Tibial nerve (tissue), 4 donors: ENCODE measurements at regions not wholly inside any gene's neighbourhood (a gene's known extent, or its start where the extent isn't known, plus 50 kb on each side); places are given as distances from the start of the nearest gene placed in this dataset.

ENCODE experiments used
- DNase-seq, 2 donors: peaks; one replicate each; pipeline ENCODE4 v3.0.0-alpha.2; 2019; ENCODE audit warnings: low spot score in 2 of 2
- H3K27ac ChIP-seq, 4 donors: fragments of 200-600 bp; sonication (generic) in 3 of 4; one replicate each; pipeline ENCODE4 v1.5.1; 2017 to 2019; ENCODE audit warnings: mild to moderate bottlenecking in 1 of 4
- H3K27me3 ChIP-seq, 2 donors: fragments of 200-600 bp; sonication (generic) in 1 of 2; one replicate each; pipeline versions ENCODE4 v1.5.1 to v1.6.0; 2017 to 2019
- H3K36me3 ChIP-seq, 3 donors: fragments of 200-600 bp; sonication (generic); one replicate each; pipeline ENCODE4 v1.5.1; 2018 to 2019
- H3K4me1 ChIP-seq, 4 donors: fragments of 200-600 bp; sonication (generic) in 3 of 4; one replicate each; pipeline ENCODE4 v1.5.1; 2017 to 2019
- H3K4me3 ChIP-seq, 4 donors: fragments of 200-600 bp; sonication (generic) in 3 of 4; one replicate each; pipeline ENCODE4 v1.5.1; 2017 to 2019; ENCODE audit warnings: mild to moderate bottlenecking in 1 of 4, moderate library complexity in 1 of 4
- H3K9me3 ChIP-seq, 4 donors: fragments of 200-600 bp; sonication (generic) in 3 of 4; one replicate each; pipeline ENCODE4 v1.5.1; 2017 to 2019
- EP300 ChIP-seq, 2 donors: sonication (generic); formaldehyde crosslinking; IDR thresholded peaks; one replicate each; pipeline ENCODE4 v1.6.1; 2017; ENCODE audit warnings: antibody characterized with exemption in 2 of 2, mild to moderate bottlenecking in 1 of 2
- POLR2A ChIP-seq, 2 donors: fragments of 450-650 bp; IDR thresholded peaks; one replicate each; pipeline ENCODE4 v1.6.1; 2017; ENCODE audit warnings: antibody characterized with exemption in 2 of 2, mild to moderate bottlenecking in 2 of 2, moderate library complexity in 2 of 2
- WGBS, 2 donors: methylation state at CpG; one replicate each; pipeline ENCODE4 v1.1.5; 2018; 5-methylcytosine and 5-hydroxymethylcytosine counted together
- TF ChIP-seq, protein P1 (sequence below), 5 experiments: fragments of 200-600 bp in 3 of 5; fragments of 450-650 bp in 2 of 5; sonication (generic) in 3 of 5; IDR thresholded peaks; one replicate each; pipeline ENCODE4 v1.5.1; 2016 to 2019; ENCODE audit warnings: antibody characterized with exemption in 5 of 5, mild to moderate bottlenecking in 3 of 5, moderate library complexity in 2 of 5

DNA sequence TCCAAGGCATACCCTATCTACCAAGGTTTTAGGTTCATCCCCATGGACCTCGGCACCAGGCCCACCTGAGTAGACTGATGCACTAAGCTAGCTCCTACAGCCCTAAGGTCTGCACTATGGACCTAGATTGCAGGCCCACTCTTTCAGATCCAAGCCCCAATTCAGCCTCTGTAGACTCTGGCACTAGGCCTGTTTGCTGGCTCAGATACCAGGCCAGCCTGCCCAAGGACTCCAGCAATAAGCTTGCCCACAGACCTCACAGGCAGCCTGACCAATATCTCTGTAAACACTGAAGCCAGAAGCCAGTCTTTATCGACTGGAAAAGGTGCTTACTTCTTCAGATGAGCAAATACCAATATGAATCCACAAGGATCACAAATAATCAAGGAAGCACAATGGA is 411.3 kb downstream of the INSC start:
- no peaks in the 10 kb centered on the region for H3K4me1 ChIP-seq
- no peaks in the 10 kb centered on the region for H3K27me3 ChIP-seq
- H3K27ac ChIP-seq: no peak overlapping the region
- TF ChIP-seq, protein P1, sequence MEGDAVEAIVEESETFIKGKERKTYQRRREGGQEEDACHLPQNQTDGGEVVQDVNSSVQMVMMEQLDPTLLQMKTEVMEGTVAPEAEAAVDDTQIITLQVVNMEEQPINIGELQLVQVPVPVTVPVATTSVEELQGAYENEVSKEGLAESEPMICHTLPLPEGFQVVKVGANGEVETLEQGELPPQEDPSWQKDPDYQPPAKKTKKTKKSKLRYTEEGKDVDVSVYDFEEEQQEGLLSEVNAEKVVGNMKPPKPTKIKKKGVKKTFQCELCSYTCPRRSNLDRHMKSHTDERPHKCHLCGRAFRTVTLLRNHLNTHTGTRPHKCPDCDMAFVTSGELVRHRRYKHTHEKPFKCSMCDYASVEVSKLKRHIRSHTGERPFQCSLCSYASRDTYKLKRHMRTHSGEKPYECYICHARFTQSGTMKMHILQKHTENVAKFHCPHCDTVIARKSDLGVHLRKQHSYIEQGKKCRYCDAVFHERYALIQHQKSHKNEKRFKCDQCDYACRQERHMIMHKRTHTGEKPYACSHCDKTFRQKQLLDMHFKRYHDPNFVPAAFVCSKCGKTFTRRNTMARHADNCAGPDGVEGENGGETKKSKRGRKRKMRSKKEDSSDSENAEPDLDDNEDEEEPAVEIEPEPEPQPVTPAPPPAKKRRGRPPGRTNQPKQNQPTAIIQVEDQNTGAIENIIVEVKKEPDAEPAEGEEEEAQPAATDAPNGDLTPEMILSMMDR (IDR thresholded peaks at IDR 0.05): no peak
- TF ChIP-seq POLR2A (IDR thresholded peaks at IDR 0.05): no peak
- no peak for TF ChIP-seq EP300 (IDR thresholded peaks at IDR 0.05)
- DNase-seq: no peak
- 84 to 87% methylated on average over 2 of the region's 2 CpGs for WGBS, 2 donors
- H3K4me3 ChIP-seq: no peak overlapping the region
- H3K36me3 ChIP-seq: no peaks in the 10 kb centered on the region
- H3K9me3 ChIP-seq: peaks cover 0 to 36% (median 4%) of the 10 kb centered on the region in 4 donors

DNA sequence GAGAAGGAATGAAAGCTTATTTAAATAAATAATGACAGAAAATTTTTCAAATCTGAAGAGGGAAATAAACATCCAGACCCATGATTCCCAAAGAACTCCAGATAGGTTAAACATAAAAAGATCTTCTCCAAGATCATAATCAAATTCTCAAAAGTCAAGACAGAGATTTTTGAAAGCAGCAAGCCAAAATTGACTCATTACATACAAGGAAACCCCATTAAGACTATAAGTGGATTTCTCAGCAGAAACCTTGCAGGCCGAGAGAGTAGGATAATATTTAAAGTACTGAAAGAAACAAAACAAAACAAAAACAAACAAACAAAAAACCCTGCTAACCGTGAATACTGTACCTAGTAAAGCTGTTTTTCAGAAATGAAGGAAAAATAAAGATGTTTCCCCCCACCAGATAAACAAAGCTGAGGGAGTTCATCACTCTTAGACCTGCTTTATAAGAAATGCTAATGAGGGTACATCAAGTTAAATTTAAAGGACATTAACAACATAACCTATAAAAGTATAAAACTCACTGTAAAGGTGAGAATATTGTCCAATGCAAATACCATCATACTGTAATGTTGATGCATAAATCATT is 412.2 kb downstream of the INSC start:
- Histone ChIP-seq H3K4me1 (no peaks in the 10 kb centered on the region), H3K36me3 (no peaks in the 10 kb centered on the region), H3K27me3 (no peaks in the 10 kb centered on the region), H3K4me3 (no peak overlapping the region), H3K9me3 (peaks cover 0 to 27% (median 5%) of the 10 kb centered on the region in 4 donors), H3K27ac (no peak overlapping the region)
- TF ChIP-seq POLR2A (IDR thresholded peaks at IDR 0.05): no peak
- TF ChIP-seq, protein P1 (IDR thresholded peaks at IDR 0.05): no peak
- TF ChIP-seq EP300 (IDR thresholded peaks at IDR 0.05): no peak
- DNase-seq: no peak
- WGBS, 2 donors: 49 to 51% methylated on average over 2 of the region's 2 CpGs

DNA sequence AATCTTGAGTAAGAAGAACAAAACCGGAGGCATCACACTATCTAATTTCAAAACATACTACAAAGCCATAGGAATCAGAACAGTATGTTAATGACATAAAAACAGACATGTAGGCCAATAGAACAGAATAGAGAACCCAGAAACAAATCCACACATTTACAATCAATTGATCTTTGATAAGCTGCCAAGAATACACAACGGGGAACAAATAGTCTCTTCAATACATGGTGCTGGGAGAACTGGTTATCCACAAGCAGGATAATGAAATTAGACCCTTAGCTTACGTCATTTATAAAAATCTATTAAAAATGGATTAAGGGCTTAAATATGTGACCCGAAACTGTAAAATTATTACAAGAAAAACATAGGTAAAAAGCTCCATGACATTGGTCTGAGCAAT is 417.7 kb downstream of the INSC start:
- no peak for TF ChIP-seq EP300 (IDR thresholded peaks at IDR 0.05)
- no peak for TF ChIP-seq POLR2A (IDR thresholded peaks at IDR 0.05)
- TF ChIP-seq, protein P1 (IDR thresholded peaks at IDR 0.05): no peak
- peaks cover 0 to 7% (median 2%) of the 10 kb centered on the region in 4 donors for H3K9me3 ChIP-seq
- WGBS, 2 donors: 82 to 87% methylated on average over 4 of the region's 4 CpGs
- H3K4me3 ChIP-seq: no peak overlapping the region
- DNase-seq: no peak
- no peaks in the 10 kb centered on the region for H3K27me3 ChIP-seq
- no peaks in the 10 kb centered on the region for H3K4me1 ChIP-seq
- H3K36me3 ChIP-seq: no peaks in the 10 kb centered on the region
- H3K27ac ChIP-seq: no peak overlapping the region

DNA sequence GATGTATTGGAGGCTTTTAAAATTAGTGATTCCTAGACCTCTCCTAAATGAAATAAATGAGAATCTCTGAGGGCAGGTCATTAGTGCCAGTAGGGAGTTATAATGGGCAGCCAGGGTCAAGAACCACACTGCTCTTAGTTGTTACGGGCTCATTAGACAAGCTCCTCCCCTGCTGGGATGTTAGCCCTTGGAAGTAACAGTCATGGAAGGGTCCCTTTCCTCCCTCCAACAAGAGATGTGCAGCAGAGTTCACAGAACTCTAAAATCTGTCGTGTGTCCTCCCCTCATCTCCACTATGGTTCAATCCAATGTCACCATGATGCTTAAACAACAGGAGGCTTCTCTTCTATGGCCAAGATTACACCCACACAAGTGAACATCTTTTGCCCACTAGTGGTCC is 419.5 kb downstream of the INSC start:
- Histone ChIP-seq H3K4me3 (no peak overlapping the region), H3K4me1 (no peaks in the 10 kb centered on the region), H3K27me3 (no peaks in the 10 kb centered on the region), H3K27ac (no peak overlapping the region), H3K36me3 (no peaks in the 10 kb centered on the region), H3K9me3 (peaks cover 0 to 7% (median 0%) of the 10 kb centered on the region in 4 donors)
- WGBS, 2 donors: 74 to 88% methylated on average over 2 of the region's 2 CpGs
- DNase-seq: no peak
- TF ChIP-seq, protein P1 (IDR thresholded peaks at IDR 0.05): no peak
- no peak for TF ChIP-seq EP300 (IDR thresholded peaks at IDR 0.05)
- no peak for TF ChIP-seq POLR2A (IDR thresholded peaks at IDR 0.05)

DNA sequence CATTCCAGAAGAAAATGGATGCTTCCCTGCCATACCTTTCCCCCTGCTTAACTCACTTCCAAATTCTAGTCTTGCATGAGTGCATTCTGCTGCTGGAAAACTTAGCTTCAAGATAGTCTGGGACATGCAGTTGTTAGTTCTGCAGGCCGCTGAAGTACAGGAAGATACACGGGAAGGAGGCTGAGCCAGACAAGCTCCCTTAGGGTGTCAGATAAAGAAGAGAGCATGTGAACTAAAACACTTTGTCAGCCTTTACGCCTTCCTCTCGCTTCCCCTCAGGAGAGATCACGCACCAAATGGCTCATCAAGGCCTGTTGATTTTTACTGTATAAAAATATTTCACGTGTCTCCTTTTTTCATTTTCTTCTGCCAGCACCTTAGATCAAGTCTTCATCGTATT is 420.7 kb downstream of the INSC start:
- Histone ChIP-seq H3K27ac (no peak overlapping the region), H3K27me3 (no peaks in the 10 kb centered on the region), H3K36me3 (no peaks in the 10 kb centered on the region), H3K4me1 (no peaks in the 10 kb centered on the region), H3K4me3 (no peak overlapping the region), H3K9me3 (peaks cover 0 to 7% (median 0%) of the 10 kb centered on the region in 4 donors)
- 71 to 78% methylated on average over 7 of the region's 7 CpGs for WGBS, 2 donors
- no peak for DNase-seq
- TF ChIP-seq EP300 (IDR thresholded peaks at IDR 0.05) (no peak), POLR2A (IDR thresholded peaks at IDR 0.05) (no peak)
- TF ChIP-seq, protein P1 (IDR thresholded peaks at IDR 0.05): no peak
